CD4-positive, alpha-beta T cell treated with Interleukin-6 for 4 hours (primary cell): ENCODE measurements at regions not wholly inside any gene's neighbourhood (a gene's known extent, or its start where the extent isn't known, plus 50 kb on each side); places are given as distances from the start of the nearest gene placed in this dataset.
"Not testable (repeated sequence)": the region's sequence is repeated elsewhere in the genome, so short reads cannot be mapped to it uniquely, and the experiment has no call there.

Source experiments
- DNase-seq: peaks from one replicate; pipeline ENCODE4 v3.0.0-alpha.2; 2020; ENCODE audit warnings: mixed read lengths

DNA sequence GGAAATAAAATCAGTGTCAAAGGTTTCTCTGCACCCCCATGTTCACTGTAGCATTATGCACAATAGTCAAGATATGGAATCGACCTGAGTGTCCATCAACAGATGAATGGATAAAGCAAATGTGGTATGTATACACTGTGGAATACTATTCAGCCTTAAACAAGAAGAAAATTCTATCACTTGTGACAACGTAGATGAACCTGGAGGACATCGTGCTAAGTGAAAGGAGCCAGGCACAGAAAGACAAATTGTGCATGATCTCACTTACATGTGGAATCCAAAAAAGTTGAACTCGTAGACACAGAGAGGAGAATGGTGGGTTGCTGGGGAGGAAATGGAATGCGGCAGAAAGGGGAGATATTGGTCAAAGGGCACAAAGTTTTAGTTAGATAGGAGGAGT is 136.3 kb upstream of the ESR1 start:
- DNase-seq, result no peak

DNA sequence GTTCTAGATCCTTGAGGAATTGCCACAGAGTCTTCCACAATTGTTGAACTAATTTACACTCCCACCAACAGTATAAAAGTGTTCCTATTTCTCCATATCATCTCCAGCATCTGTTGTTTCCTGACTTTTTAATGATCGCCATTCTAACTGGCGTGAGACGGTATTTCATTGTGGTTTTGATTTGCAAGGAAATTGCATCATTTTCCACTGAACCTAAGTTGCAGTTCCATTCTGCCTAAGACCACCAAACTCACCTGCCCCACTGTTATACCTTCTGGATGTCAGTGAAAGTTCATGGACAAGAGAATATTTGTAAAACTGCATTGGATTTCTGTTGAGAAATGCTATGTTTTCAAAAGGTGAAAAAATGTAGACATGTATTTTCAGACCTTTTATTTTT is 132.9 kb upstream of the ESR1 start:
- no peak for DNase-seq

DNA sequence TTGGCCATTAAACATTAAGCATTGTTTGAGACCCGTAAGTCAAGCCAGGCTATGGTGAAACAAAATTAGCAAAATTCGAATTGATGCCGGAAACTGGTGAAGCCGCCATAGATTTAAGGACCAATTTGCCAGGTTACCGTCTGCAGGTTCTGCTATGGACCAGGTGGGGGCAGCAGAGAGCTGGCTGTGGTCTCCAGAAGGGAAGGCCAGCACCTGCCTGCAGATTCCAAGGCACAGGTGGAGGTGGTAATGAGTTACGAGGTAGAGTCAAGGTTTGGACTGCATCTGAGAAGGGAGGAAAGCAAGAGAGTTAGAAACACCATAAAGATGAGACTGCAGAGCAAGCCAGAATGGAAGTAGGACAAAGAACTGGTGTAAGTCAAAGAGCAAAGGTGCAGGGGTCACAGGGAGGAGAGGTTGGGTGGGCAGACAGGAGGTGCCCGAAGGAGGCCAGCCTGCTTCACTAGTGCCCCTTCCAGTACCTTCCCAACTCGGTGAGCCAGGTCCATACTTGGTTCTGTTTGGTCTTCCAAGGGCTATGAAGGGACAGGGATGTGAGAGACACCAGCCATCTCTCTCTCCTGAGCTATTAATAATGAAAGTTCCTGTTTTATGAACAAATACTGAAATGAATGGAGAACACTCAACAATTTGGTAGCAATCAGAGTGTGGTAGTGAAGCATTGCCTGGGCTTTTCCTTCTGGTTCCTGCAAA is 131.6 kb upstream of the ESR1 start:
- DNase-seq, result peak; percentile 60

DNA sequence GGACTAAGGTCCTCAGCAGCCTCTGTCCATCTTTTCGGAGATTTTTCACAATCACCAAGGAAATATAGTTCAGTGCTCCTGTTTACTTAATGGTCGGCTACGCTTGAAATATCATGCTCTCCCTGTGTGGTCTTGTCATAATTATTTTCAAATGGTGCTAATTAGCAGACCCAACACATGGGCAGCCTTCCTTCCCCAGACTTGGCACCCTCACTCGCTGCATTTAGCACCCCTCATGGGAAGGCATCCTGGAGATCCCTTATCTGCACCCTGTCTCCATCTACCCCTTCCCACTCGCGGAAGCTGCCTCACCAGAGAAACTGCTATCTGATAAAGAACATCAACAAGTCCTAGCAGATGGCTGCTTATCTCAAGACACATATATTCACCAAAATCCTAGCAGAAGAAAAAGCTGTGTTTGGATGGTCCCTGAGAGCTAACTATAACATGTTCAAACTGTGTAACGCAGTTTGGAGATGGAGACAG is 131.0 kb upstream of the ESR1 start:
- no peak for DNase-seq

DNA sequence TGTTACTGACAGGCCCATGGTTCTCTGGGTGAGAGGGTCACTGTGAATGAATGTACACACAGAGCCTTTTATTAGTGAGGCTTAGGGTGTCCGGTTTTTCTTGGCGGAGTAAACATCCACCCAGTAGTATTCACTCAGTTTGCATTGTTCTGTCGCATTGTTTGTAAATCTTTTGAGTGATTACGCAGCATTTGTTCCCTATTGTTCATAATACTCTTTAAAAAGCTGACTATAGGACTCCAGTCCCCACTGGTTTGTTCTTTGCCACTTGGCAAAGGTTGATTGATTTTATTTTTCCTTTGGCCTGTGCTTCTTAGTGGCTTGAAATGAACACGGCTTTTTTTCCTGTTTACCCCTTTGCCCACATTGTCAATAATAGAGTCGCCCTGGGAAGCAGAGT is 130.1 kb upstream of the ESR1 start:
- DNase-seq, result no peak

DNA sequence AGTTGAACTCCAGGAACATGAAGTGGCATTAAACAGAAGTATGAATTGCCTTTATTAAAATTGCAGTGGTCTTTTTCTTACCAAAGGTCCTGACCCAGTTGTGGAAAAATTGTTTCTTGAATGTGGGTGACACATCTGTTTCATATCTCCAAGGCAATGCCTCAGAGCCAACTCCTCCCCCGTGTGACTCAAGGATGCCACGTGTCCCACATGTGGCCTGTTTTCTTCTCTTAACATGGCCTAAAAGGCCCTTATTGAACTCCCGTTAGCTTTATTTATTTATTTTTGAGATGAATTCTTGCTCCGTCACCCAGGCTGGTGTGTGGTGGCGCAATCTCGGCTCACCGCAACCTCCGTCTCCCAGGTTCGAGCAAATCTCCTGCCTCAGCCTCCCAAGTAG is 128.4 kb upstream of the ESR1 start:
- DNase-seq, result no peak

DNA sequence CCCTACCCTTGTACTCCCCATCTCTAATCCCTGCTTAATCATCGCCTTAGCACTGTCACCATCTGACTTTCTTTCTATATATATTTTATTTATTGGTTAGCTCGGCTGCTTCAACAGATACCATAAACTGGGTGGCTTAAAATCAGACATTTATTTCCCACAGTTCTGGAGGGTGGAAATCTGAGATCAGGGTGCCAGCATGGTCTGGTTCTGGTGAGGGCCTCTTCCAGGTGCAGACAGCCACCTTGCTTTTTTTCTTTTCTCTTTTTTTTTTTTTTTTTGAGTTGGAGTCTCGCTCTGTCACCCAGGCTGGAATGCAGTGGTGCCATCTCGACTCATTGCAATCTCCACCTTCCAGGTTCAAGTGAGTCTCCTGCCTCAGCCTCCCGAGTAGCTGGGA is 127.5 kb upstream of the ESR1 start:
- no peak for DNase-seq

DNA sequence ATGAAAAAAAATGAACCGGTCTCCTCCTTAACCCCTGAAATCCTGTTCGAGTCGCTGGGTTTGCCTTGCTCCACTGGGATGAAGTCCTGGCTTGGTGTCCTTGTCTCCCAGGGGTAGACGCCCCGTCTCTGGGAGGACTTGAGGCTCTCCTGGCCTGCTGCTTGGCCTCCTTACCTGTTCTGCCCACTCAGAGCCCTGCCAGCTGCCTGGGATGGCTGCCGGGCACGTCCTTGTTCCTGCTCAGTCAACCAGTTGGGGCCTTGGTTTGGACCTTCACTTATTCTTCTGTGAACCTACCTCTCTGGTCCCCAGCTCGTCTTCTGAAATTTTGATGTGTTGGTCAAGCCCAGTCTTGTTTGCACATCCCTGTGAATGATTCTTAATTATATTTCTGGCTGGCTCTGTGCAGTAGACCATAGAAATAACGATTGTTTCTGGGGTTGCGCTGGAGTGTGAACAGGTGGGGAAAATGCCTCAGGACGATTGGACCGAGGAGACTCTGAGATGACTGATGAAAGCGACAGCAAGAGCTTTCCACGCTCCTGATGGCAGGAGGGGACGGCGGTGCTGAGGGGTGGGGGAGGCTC is 126.5 kb upstream of the ESR1 start:
- DNase-seq, result no peak

DNA sequence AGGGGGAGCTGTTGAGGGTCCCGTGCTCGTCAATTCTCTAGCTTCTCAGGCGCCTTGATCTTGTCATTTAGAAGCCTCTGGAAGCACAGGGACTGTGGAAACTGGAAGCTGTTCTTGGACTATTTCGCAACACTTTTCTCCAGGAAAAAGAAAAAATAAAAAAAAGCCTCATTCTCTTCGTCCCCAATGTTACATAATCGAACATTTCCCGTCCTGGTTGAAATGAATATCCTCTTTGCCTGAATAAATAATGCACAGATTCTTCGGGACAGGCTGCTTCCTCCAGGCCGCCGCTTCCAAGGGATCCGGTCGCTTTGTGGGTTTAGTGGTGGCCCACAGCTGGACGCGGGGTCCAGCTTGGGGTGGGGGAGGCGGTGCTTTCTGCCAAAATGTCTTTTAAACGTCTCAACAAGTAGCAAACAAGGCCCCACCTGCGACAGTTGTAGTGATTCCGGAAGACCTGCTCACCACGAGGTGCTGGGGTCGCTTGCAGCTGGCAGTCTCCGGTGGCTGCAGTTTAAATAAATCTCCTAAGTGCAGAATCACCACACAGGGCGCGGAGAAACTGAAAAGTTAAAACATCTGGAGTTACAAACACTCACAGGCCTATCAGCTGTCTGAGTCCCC is 125.9 kb upstream of the ESR1 start:
- DNase-seq, result peak; percentile 21

DNA sequence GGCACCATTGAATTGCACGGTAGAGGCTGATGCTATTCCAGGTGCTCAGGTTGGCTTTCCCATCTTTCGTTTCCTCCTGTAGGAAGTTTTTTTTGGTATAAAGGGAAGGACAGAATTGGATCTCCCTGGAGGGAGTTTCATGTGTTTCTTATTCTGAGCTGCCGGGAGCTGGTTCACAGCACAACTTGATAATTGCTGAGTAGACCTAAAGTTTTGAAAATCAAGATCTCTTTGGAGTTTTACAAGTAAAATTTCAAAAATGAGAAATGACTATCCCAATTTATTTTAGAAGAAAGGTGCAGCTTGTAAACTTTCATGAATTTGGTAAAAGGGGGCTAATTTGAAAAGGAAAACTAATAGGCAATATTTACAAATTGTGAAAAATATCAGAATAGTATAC is 125.2 kb upstream of the ESR1 start:
- no peak for DNase-seq

DNA sequence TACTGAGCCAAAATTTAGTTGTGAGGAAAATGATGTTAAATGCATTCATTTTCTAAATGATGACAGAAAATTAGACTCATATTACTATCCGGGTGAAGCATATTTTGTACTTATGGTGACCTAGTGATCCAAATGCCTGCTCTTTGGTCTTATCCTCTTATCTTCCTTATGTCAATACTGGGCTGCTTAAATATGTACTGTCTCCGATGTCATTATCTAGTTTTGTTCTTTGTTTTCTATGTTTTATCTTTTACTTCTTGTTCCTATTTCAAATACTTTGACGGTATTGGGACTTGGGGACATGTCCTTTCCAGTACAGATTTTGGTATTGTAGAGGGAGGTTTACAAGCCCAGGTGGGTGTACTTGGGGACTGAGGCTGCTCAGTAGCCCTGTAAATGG is 124.6 kb upstream of the ESR1 start:
- no peak for DNase-seq

DNA sequence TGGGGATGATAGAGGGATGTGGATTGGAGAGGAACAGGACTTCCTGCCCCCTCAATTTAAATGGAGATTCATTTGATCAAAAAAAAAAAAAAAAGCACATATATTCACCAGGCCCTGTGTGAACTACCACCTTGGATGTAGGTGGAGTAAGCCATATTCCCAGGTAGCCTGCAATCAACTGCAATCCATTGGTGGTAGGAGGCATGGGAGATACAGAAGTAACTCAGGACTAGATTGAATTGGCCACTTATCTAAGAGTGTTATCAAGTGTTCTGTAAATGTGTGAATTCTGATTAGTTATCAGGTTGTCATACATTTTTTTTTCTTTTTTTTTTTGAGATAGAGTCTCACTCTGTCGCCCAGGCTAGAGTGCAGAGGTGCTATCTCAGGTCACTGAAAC is 124.1 kb upstream of the ESR1 start:
- DNase-seq, result no peak

DNA sequence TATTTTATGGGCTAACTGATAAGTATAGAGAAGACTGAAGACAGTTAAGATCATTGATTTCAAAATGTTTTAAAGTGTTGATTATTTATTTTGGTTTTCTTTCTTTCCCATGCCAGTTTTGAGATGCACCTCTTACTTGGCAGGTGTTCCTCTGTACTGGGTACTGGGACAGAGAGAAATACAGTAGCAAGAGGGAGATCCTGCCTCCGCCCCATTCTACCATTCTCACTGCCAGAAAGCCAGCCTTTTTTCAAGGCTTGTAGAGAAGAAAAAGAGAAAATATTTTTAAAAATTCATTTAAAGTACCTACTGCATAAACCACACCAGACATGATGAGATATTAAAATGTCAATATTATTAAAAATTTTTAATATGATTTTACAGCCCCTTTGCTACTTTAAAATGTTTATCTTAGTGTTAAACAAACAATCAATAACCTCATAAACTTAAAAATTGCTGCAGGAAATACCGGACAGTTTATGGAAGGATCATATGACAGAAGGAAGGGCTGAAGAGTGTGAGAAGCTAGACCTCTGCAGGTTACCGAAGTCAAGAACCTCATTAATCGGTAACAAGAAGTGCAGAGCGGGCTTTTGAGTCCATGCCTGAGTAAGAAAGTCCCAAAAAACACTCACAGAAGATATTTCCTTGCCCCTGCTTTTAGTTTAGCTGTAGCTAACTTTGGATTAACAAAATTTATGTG is 117.8 kb upstream of the ESR1 start:
- no peak for DNase-seq

DNA sequence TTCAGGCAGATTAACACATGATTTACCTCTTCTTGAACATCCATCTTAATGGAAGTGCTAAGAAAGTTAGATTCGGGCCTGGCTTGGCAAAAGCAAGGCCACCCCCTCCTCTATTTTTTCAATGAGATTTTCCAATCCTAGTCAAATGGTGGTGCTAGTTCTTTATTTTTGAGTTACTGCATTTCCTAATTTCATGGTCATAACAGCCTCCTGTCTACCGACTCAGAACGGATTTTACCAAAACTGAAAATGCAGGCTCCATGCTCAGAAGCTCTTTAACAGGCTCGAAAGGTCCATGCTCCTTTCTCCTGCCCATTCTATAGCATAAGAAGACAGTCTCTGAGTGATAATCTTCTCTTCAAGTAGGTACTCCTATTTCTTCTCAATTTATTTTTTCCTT is 117.2 kb upstream of the ESR1 start:
- DNase-seq, result peak; percentile 5

DNA sequence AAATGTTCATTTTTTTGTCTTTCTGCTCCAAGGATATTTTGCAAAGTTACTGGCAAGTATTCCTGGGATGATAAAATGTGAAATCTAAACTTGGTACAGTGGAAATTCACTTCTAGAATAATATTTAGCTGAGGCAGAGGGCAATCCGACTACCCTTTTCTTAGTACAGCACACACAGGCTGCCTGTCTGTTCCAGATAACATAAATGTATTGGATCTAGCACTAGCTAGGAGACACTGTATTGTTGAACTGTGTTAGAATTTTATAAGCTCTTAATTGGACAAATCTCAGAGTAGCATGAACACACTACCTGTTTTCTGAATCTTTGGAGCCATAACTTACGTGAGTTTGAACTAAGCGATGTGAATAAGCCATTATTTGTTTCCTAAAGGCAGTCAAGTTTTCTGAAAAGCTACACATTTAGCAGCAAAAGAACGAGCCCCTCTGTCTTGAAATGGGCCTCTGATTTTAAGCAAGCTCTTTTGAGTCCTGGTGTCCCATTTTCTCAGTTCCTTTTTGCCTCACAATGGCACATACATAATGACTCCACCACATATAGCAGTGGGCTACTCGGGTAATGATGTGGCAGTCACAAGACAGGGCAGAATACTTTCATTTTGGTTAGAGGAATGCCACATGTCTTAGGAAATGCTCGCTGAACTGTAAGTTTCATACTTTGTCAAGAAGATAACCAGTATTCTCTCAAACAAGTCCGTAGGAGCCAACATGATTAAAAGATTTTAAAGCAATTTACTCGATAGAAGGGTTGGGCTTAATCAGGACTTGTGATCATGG is 116.5 kb upstream of the ESR1 start:
- DNase-seq, result peak; percentile 22

DNA sequence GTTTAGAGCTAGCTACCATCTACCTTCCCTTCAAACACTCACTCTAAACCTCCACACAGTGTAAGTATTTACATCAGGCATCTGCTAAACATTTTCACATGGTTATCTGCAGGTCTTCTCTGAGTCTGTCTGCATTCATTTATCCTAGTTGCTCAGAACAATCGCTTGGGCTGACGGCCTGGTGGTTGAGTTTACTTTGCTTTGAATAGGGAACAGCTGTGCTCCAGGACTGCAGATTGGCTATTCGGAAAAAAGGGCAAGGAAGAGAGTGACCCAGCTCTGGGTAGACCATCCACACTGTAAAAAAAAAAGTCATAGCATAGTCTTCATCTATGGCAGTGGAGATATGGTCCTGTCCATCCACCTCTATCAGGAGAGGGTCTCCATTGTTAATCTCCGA is 115.3 kb upstream of the ESR1 start:
- DNase-seq, result no peak

DNA sequence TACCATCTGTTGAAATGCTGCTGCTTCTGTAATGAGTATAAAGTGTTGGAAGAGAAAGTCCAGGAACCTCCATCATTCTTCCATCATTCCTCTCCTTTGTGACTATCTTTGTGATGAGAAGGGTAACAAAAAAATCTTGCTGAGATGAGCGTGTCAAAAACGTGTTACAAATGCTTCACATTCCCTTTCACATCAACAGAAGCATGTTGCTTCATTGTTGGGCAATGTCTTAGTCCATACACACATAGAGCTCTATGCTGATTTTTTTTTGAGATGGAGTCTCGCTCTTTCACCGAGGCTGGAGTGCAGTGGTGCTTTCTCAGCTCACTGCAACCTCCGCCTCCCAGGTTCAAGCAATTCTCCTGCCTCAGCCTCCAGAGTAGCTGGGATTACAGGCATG is 114.1 kb upstream of the ESR1 start:
- no peak for DNase-seq

DNA sequence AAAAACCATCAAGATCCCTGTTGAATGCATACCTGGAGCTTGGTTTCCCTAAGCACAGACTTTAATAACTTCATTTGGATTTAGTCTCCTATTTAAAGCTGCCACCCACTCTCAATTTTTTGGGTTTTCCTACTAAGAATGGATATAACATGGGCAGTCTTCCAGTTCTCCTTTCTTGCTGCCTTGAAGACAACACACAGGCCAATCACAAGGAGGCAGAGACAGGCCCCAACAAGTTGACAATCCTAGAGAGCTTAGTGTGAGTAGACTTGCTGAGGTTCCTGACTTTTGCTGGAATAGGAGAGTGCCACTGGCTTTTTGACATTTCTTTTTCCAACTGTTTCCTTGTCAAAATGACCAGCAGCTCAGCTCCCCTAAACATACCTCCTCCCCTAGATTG is 112.3 kb upstream of the ESR1 start:
- no peak for DNase-seq

DNA sequence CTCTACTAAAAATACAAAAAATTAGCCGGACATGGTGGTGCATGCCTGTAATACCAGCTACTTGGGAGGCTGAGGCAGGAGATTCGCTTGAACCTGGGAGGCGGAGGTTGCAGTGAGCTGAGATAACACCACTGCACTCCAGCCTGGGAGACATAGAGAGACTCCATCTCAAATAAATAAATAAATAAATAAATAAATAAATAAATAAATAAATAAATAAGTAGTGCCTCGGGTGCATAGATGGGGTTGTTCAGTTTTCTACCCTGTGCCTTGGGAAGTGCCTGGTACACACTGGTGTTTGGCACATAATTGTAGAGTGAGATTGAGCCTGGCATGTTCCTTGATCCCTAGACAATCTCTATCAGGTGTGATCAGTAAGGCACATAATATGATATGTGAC is 111.2 kb upstream of the ESR1 start:
- not testable (repeated sequence) for DNase-seq

DNA sequence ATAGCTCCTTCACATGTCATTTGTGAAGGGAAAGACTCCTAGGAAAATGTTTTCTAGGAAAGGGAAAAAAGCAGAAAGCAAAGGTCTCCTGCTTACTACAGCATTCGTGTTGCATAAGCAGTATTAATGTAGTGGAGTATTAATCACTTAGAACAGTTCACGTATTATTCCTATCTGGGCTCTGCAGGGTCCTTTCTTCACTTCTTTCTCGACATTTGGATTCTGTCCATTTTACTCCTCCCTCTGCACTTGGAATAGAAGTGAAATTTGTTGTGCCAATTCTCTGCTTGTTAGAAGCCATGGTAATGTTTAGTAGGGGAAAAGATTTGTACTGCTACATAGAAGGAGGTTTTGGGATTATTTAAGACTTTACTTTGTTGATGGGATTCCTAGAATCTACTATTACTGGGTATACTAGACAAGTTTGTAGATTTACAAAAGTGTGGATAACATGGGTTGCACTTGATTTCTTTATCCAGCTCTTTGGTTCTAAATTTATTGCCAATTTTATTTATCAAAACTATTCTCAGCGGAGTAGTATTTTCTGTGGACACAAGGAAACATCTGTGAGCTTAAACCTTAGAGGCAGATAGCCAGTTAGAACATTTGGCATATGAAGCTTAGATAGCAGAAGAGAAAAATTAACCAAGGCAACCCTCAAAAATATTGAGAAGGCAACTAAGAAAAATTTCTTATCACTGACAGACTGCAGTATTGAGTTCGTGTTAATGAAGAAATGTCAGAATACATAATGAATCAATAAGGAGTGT is 108.4 kb upstream of the ESR1 start:
- no peak for DNase-seq

DNA sequence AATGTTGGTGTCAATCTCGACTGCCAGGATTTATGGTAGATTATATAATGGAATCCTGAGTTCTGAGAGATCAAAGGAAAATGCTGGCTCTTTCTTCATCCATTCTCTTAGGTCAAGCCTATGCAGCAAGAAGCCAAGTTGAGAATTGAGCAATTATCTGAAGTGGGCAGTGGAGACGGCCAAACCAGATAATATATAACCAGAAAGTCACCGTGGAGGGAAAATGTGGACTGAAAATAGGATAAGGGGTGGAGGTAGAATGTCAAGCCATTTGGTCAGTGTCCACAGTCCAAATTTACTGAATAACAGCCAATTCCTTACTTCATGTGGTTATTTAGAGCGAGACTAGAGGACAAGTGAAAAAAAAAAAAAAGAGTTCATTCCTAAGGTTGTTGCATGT is 107.8 kb upstream of the ESR1 start:
- no peak for DNase-seq

DNA sequence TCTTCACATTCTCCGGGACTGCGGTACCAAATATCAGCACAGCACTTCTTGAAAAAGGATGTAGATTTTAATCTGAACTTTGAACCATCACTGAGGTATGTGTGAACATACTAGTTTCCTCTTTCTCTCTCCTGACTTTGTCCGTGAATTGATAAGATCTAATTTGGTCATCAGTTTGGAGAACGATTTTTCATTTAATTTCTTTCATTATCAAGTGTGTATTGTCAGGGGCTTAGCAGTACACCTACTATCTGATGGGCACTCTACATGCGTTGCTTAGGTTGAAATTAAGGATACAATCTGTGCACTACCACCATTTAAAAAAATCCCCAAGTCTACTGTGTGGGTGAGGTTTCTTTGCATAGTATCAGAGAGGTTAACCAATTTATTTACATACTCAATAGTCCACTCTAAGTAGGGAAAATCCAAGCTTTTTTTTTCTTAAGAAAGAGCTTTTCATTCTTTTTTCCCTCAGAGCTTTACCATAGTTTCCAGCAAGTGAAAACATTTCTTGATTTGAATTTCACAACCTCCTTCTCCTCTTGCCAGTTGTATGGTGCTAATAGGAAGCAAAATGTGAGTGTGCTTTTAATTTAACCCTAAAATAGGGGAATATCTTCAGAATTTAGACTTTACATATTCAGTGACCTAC is 105.4 kb upstream of the ESR1 start:
- no peak for DNase-seq
